Mesothelial cell of epicardium (in vitro differentiated cells): ENCODE measurements at regions not wholly inside any gene's neighbourhood (a gene's known extent, or its start where the extent isn't known, plus 50 kb on each side); places are given as distances from the start of the nearest gene placed in this dataset.
"Not testable (repeated sequence)": the region's sequence is repeated elsewhere in the genome, so short reads cannot be mapped to it uniquely, and the experiment has no call there.

Experiments used
- DNase-seq, 2 experiments: peaks; one replicate each; pipeline ENCODE4 v3.0.0; 2021; ENCODE audit warnings: low spot score in 2 of 2; ENCODE audit not compliant: unreplicated experiment in 2 of 2
- H3K27ac Mint-ChIP-seq: 2 replicates; pipeline ENCODE4 v1.8.0; 2021; ENCODE audit warnings: mixed read lengths
- H3K27me3 Mint-ChIP-seq: 2 replicates; pipeline ENCODE4 v1.8.0; 2021; ENCODE audit warnings: low read depth, mixed read lengths
- H3K36me3 Mint-ChIP-seq: 2 replicates; pipeline ENCODE4 v1.8.0; 2021; ENCODE audit warnings: mixed read lengths
- H3K4me1 Mint-ChIP-seq: 2 replicates; pipeline ENCODE4 v1.8.0; 2021; ENCODE audit warnings: mixed read lengths
- H3K4me3 Mint-ChIP-seq: 2 replicates; pipeline ENCODE4 v1.8.0; 2021; ENCODE audit warnings: mild to moderate bottlenecking, moderate library complexity, mixed read lengths
- H3K9me3 Mint-ChIP-seq: 2 replicates; pipeline ENCODE4 v1.8.0; 2021; ENCODE audit warnings: mixed read lengths
- CTCF ChIP-seq: fragments of 200-600 bp; sonication (generic); IDR thresholded peaks from one replicate; pipeline ENCODE4 v1.5.0; 2021; ENCODE audit warnings: antibody characterized with exemption; ENCODE audit not compliant: unreplicated experiment

GRCh38 chr1:192462616-192463015, 113.0 kb upstream of the RGS1 start:
- TF ChIP-seq CTCF: no peak
- no peak for DNase-seq
- Mint-ChIP-seq H3K4me1 (no peaks in the 10 kb centered on the region), H3K4me3 (no peak overlapping the region), H3K9me3 (peaks cover 17% of the 10 kb centered on the region), H3K27me3 (peaks cover 6% of the 10 kb centered on the region), H3K27ac (no peak overlapping the region), H3K36me3 (no peaks in the 10 kb centered on the region)

GRCh38 chr1:192463661-192464060, 111.9 kb upstream of the RGS1 start:
- Mint-ChIP-seq H3K27me3 (peaks cover 6% of the 10 kb centered on the region), H3K4me1 (no peaks in the 10 kb centered on the region), H3K27ac (no peak overlapping the region), H3K36me3 (no peaks in the 10 kb centered on the region), H3K4me3 (no peak overlapping the region), H3K9me3 (peaks cover 22% of the 10 kb centered on the region)
- no peak for TF ChIP-seq CTCF
- DNase-seq: no peak

- H3K36me3 Mint-ChIP-seq, DNase-seq, H3K27ac Mint-ChIP-seq, H3K4me1 Mint-ChIP-seq, H3K4me3 Mint-ChIP-seq: not testable (repeated sequence)
- Mint-ChIP-seq H3K9me3 (peaks cover 22% of the 10 kb centered on the region), H3K27me3 (peaks cover 11% of the 10 kb centered on the region)
Observed at GRCh38 chr1:192465221-192465620, 110.4 kb upstream of the RGS1 start.

- Mint-ChIP-seq H3K9me3 (no peaks in the 10 kb centered on the region), H3K27me3 (peaks cover 2% of the 10 kb centered on the region), H3K4me3 (no peak overlapping the region), H3K27ac (no peak overlapping the region), H3K36me3 (no peaks in the 10 kb centered on the region), H3K4me1 (no peaks in the 10 kb centered on the region)
- peak; percentile 93 for TF ChIP-seq CTCF
- no peak for DNase-seq
Observed at GRCh38 chr1:192474080-192474683, 101.4 kb upstream of the RGS1 start.

GRCh38 chr1:192475329-192475728, 100.2 kb upstream of the RGS1 start:
- Mint-ChIP-seq H3K27me3 (no peaks in the 10 kb centered on the region), H3K4me3 (no peak overlapping the region), H3K4me1 (no peaks in the 10 kb centered on the region), H3K9me3 (peaks cover 3% of the 10 kb centered on the region), H3K36me3 (no peaks in the 10 kb centered on the region), H3K27ac (no peak overlapping the region)
- no peak for TF ChIP-seq CTCF
- no peak for DNase-seq

GRCh38 chr1:192475970-192476369, 99.6 kb upstream of the RGS1 start:
- no peaks in the 10 kb centered on the region for H3K36me3 Mint-ChIP-seq
- H3K4me1 Mint-ChIP-seq: no peaks in the 10 kb centered on the region
- H3K27ac Mint-ChIP-seq: no peak overlapping the region
- no peaks in the 10 kb centered on the region for H3K27me3 Mint-ChIP-seq
- no peak overlapping the region for H3K4me3 Mint-ChIP-seq
- DNase-seq: no peak
- peaks cover 3% of the 10 kb centered on the region for H3K9me3 Mint-ChIP-seq
- no peak for TF ChIP-seq CTCF
